Ishikawa (cell line): ENCODE measurements at regions not wholly inside any gene's neighbourhood (a gene's known extent, or its start where the extent isn't known, plus 50 kb on each side); places are given as distances from the start of the nearest gene placed in this dataset.

Experiments
- CEBPB ChIP-seq: IDR thresholded peaks from 2 replicates; pipeline ENCODE4 v1.6.1; 2012
- CREB1 ChIP-seq: IDR thresholded peaks from 2 replicates; pipeline ENCODE4 v1.6.1; 2012; ENCODE audit warnings: low read depth
- EGR1 ChIP-seq: IDR thresholded peaks from 2 replicates; pipeline ENCODE4 v1.6.1; 2012
- EP300 ChIP-seq: IDR thresholded peaks from 2 replicates; pipeline ENCODE4 v1.6.1; 2012; ENCODE audit warnings: borderline replicate concordance
- FOXM1 ChIP-seq: IDR thresholded peaks from 2 replicates; pipeline ENCODE4 v1.6.1; 2012; ENCODE audit warnings: low read depth, borderline replicate concordance
- MAX ChIP-seq: IDR thresholded peaks from 2 replicates; pipeline ENCODE4 v1.6.1; 2012
- NFIC ChIP-seq: IDR thresholded peaks from 2 replicates; pipeline ENCODE4 v1.6.1; 2012
- RAD21 ChIP-seq: IDR thresholded peaks from 2 replicates; pipeline ENCODE4 v1.6.1; 2012; ENCODE audit warnings: low read depth
- REST ChIP-seq: IDR thresholded peaks from 2 replicates; pipeline ENCODE4 v1.6.1; 2012; ENCODE audit warnings: low read depth, mild to moderate bottlenecking
- TAF1 ChIP-seq: IDR thresholded peaks from 2 replicates; pipeline ENCODE4 v1.6.1; 2012; ENCODE audit warnings: low read depth, mild to moderate bottlenecking
- TCF12 ChIP-seq: IDR thresholded peaks from 2 replicates; pipeline ENCODE4 v1.6.1; 2012; ENCODE audit warnings: low read depth
- TEAD4 ChIP-seq: IDR thresholded peaks from 2 replicates; pipeline ENCODE4 v1.6.1; 2012
- USF1 ChIP-seq: IDR thresholded peaks from 2 replicates; pipeline ENCODE4 v1.6.1; 2012
- YY1 ChIP-seq: IDR thresholded peaks from 2 replicates; pipeline ENCODE4 v1.6.1; 2012; ENCODE audit warnings: low read depth
- ZBTB7A ChIP-seq: IDR thresholded peaks from 2 replicates; pipeline ENCODE4 v1.6.1; 2012; ENCODE audit warnings: low read depth

DNA sequence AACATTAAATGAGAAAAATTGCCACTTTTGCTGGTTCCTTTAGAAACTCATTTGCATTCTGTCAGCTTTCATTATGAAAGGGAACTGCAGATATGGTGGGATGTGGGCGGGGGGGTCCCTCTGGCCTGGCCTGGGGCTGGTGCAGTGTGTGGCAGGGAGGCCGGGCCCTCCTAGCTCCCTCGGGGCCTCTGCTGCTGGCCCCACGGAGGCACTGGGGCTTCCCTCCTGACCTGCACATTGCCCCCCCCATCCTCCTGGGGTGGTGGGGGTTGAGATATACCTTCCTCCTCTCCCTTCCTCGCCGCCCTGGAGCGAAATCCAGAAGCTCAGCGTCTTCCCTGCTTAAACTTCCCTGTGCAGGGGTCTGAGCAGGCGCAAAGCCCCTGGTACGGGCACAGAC lies 1005.9 kb downstream of the BRD1 start:
- no peak for TF ChIP-seq MAX
- TF ChIP-seq TAF1, result no peak
- TF ChIP-seq TCF12, result no peak
- no peak for TF ChIP-seq CEBPB
- TF ChIP-seq RAD21, result no peak
- no peak for TF ChIP-seq TEAD4
- TF ChIP-seq CREB1, result no peak
- no peak for TF ChIP-seq NFIC
- TF ChIP-seq REST, result no peak
- no peak for TF ChIP-seq ZBTB7A
- no peak for TF ChIP-seq EGR1
- no peak for TF ChIP-seq USF1
- TF ChIP-seq FOXM1, result no peak
- no peak for TF ChIP-seq EP300
- TF ChIP-seq YY1, result no peak

DNA sequence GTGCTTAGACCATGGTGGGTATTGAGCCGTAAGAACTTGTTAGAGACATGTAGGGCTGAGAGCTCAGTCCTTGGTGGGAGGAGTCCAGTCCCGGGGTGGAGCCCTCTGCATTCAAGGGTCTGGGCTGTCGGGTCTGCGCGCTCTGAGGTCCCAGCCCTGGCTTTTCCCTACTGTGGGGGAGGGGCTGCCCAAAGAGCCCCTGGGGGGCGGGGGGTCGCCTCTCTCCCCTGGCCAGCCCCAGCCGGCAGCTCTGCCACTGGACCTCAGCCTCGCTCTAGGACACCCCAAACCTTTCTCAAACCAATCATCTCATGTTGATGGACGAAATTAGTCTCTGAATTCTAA lies 1006.4 kb downstream of the BRD1 start:
- TF ChIP-seq ZBTB7A (no peak), EP300 (no peak), CEBPB (no peak), EGR1 (no peak), RAD21 (no peak), TCF12 (no peak), TAF1 (no peak), MAX (no peak), USF1 (no peak), TEAD4 (no peak), YY1 (no peak), NFIC (no peak), FOXM1 (no peak), REST (no peak), CREB1 (no peak)

GRCh38 chr22:48820481-48821345 lies 1007.0 kb downstream of the BRD1 start:
- TF ChIP-seq FOXM1 (no peak), TAF1 (no peak), NFIC (no peak), CEBPB (no peak), RAD21 (no peak), REST (no peak)

GRCh38 chr22:48819961-48820360 lies 1007.7 kb downstream of the BRD1 start:
- TF ChIP-seq CREB1 (no peak), TAF1 (no peak), YY1 (no peak), REST (no peak), FOXM1 (no peak), EGR1 (no peak), USF1 (no peak), ZBTB7A (no peak), NFIC (no peak), TCF12 (no peak), MAX (no peak), TEAD4 (no peak), CEBPB (no peak), RAD21 (no peak), EP300 (no peak)
